ENCODE measurements at regions not wholly inside any gene's neighbourhood (a gene's known extent, or its start where the extent isn't known, plus 50 kb on each side); places are given as distances from the start of the nearest gene placed in this dataset.

DNA sequence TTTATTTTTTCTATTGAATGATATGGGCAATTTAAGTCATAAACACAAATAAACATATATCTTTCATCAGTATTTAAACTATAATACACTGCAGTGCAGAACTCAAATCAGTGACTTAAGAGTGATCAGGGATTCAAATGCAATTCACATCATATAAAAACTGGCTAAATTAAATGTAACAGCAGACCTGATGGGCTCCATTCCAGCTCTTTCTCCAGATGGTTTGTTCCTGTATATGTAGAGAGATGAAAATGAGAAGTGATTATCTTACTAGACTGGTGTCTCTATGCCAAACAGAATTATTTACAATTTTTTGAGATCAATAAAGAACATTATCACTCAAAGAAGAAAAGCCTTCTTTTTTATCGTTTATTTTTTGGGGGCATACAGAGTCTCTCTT lies 568.8 kb upstream of the ADARB2 start:
- TF ChIP-seq, protein P1, sequence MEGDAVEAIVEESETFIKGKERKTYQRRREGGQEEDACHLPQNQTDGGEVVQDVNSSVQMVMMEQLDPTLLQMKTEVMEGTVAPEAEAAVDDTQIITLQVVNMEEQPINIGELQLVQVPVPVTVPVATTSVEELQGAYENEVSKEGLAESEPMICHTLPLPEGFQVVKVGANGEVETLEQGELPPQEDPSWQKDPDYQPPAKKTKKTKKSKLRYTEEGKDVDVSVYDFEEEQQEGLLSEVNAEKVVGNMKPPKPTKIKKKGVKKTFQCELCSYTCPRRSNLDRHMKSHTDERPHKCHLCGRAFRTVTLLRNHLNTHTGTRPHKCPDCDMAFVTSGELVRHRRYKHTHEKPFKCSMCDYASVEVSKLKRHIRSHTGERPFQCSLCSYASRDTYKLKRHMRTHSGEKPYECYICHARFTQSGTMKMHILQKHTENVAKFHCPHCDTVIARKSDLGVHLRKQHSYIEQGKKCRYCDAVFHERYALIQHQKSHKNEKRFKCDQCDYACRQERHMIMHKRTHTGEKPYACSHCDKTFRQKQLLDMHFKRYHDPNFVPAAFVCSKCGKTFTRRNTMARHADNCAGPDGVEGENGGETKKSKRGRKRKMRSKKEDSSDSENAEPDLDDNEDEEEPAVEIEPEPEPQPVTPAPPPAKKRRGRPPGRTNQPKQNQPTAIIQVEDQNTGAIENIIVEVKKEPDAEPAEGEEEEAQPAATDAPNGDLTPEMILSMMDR (IDR thresholded peaks at IDR 0.05) = no peak
- TF ChIP-seq POLR2AphosphoS5 (IDR thresholded peaks at IDR 0.05) = no peak

Measured in suprapubic skin (tissue), 3 donors.